WTC11 (cell line): ENCODE measurements at regions not wholly inside any gene's neighbourhood (a gene's known extent, or its start where the extent isn't known, plus 50 kb on each side); places are given as distances from the start of the nearest gene placed in this dataset.

Experiments used
- ATF3 ChIP-seq: sonication (generic); formaldehyde crosslinking; conservative IDR thresholded peaks from 2 replicates; pipeline ENCODE4 v1.8.1; 2022; ENCODE audit warnings: mild to moderate bottlenecking, missing genetic modification reagents
- CTCF ChIP-seq: fragments of 200-600 bp; IDR thresholded peaks from 2 replicates; pipeline ENCODE4 v1.8.0; 2022; ENCODE audit warnings: antibody characterized with exemption
- ESRRA ChIP-seq: sonication (generic); formaldehyde crosslinking; IDR thresholded peaks from 2 replicates; pipeline ENCODE4 v1.8.1; 2022; ENCODE audit warnings: mild to moderate bottlenecking, missing genetic modification reagents, borderline replicate concordance
- ETV6 ChIP-seq: sonication (generic); formaldehyde crosslinking; IDR thresholded peaks from 2 replicates; pipeline ENCODE4 v1.8.1; 2022; ENCODE audit warnings: mild to moderate bottlenecking, missing genetic modification reagents
- FOXJ3 ChIP-seq: sonication (generic); formaldehyde crosslinking; IDR thresholded peaks from 2 replicates; pipeline ENCODE4 v1.9.0; 2021; ENCODE audit warnings: missing genetic modification reagents, mild to moderate bottlenecking, borderline replicate concordance
- FOXK1 ChIP-seq: sonication (generic); formaldehyde crosslinking; IDR thresholded peaks from 2 replicates; pipeline ENCODE4 v1.8.0; 2022; ENCODE audit warnings: mild to moderate bottlenecking, moderate library complexity, missing genetic modification reagents
- HMGXB4 ChIP-seq: sonication (generic); formaldehyde crosslinking; IDR thresholded peaks from 2 replicates; pipeline ENCODE4 v1.8.1; 2023; ENCODE audit warnings: mild to moderate bottlenecking, moderate library complexity, missing genetic modification reagents
- MAX ChIP-seq: sonication (generic); formaldehyde crosslinking; IDR thresholded peaks from 2 replicates; pipeline ENCODE4 v1.8.0; 2022; ENCODE audit warnings: mild to moderate bottlenecking, missing genetic modification reagents
- NR2C2 ChIP-seq: sonication (generic); formaldehyde crosslinking; IDR thresholded peaks from 2 replicates; pipeline ENCODE4 v1.8.0; 2022; ENCODE audit warnings: mild to moderate bottlenecking, missing genetic modification reagents
- NR3C1 ChIP-seq: sonication (generic); formaldehyde crosslinking; conservative IDR thresholded peaks from 2 replicates; pipeline ENCODE4 v1.8.1; 2023; ENCODE audit warnings: low read depth, mild to moderate bottlenecking, missing genetic modification reagents
- PRRX2 ChIP-seq: fragments of 250-450 bp; sonication (Bioruptor Pico); IDR thresholded peaks from 2 replicates; pipeline ENCODE4 v1.8.0; 2021; ENCODE audit warnings: mild to moderate bottlenecking
- TCF7 ChIP-seq: sonication (generic); formaldehyde crosslinking; IDR thresholded peaks from 2 replicates; pipeline ENCODE4 v1.8.0; 2022; ENCODE audit warnings: mild to moderate bottlenecking, low read depth, missing genetic modification reagents, moderate library complexity
- ZNF138 ChIP-seq: sonication (generic); formaldehyde crosslinking; conservative IDR thresholded peaks from 2 replicates; pipeline ENCODE4 v1.8.1; 2022; ENCODE audit warnings: mild to moderate bottlenecking, moderate library complexity, missing genetic modification reagents
- TF ChIP-seq, protein P1 (sequence below): sonication (generic); formaldehyde crosslinking; IDR thresholded peaks from 2 replicates; pipeline ENCODE4 v1.8.1; 2023; ENCODE audit warnings: mild to moderate bottlenecking, missing genetic modification reagents, moderate library complexity

GRCh38 chr10:131580674-131581073 is 269.2 kb upstream of the TCERG1L start:
- no peak for TF ChIP-seq FOXK1 (CRISPR knock-in tag)
- TF ChIP-seq, protein P1, sequence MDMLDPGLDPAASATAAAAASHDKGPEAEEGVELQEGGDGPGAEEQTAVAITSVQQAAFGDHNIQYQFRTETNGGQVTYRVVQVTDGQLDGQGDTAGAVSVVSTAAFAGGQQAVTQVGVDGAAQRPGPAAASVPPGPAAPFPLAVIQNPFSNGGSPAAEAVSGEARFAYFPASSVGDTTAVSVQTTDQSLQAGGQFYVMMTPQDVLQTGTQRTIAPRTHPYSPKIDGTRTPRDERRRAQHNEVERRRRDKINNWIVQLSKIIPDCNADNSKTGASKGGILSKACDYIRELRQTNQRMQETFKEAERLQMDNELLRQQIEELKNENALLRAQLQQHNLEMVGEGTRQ (CRISPR knock-in tag), result no peak
- no peak for TF ChIP-seq ATF3 (CRISPR knock-in tag)
- TF ChIP-seq HMGXB4 (CRISPR knock-in tag), result no peak
- TF ChIP-seq FOXJ3 (CRISPR knock-in tag), result no peak
- no peak for TF ChIP-seq CTCF
- TF ChIP-seq PRRX2 (CRISPR knock-in tag), result no peak
- no peak for TF ChIP-seq ZNF138 (CRISPR knock-in tag)
- TF ChIP-seq NR2C2 (CRISPR knock-in tag), result no peak
- no peak for TF ChIP-seq ESRRA (CRISPR knock-in tag)
- TF ChIP-seq ETV6 (CRISPR knock-in tag), result no peak
- no peak for TF ChIP-seq MAX (CRISPR knock-in tag)
- TF ChIP-seq TCF7 (CRISPR knock-in tag), result no peak
- no peak for TF ChIP-seq NR3C1
